ENCODE measurements at regions not wholly inside any gene's neighbourhood (a gene's known extent, or its start where the extent isn't known, plus 50 kb on each side); places are given as distances from the start of the nearest gene placed in this dataset.

GRCh38 chr4:175440786-175441185 is 371.3 kb downstream of the GPM6A start:
- Histone ChIP-seq H3K4me1 (ENCODE audit: insufficient read depth, low read length, poor library complexity, severe bottlenecking) (no peaks in the 10 kb centered on the region), H4K20me1 (ENCODE audit: insufficient read depth, low read length, poor library complexity, severe bottlenecking) (no peaks in the 10 kb centered on the region), H3K79me2 (ENCODE audit: insufficient read depth, low read length) (no peaks in the 10 kb centered on the region), H3K4me3 (ENCODE audit: low read length, poor library complexity, severe bottlenecking) (no peak overlapping the region), H3K9me2 (replicated peaks; ENCODE audit: low read depth, low read length) (no peaks in the 10 kb centered on the region), H3F3A (ENCODE audit: low read depth) (no peaks in the 10 kb centered on the region), H3K36me3 (ENCODE audit: insufficient read depth, low read length) (no peaks in the 10 kb centered on the region), H3K9ac (ENCODE audit: low read depth, low read length, poor library complexity, severe bottlenecking) (no peak overlapping the region), H3K9me3 (ENCODE audit: insufficient read depth, low read depth, low read length) (no peaks in the 10 kb centered on the region), H2AFZ (ENCODE audit: low read length) (no peak overlapping the region), H3K27me3 (ENCODE audit: insufficient read depth, low read length, poor library complexity, severe bottlenecking) (no peaks in the 10 kb centered on the region), H3K4me2 (ENCODE audit: low read depth, low read length, poor library complexity, severe bottlenecking) (no peak overlapping the region)
- no peak for TF ChIP-seq EZH2phosphoT487 (IDR thresholded peaks at IDR 0.05; ENCODE audit: borderline replicate concordance)
- no peak for TF ChIP-seq CTCF (conservative IDR thresholded peaks at IDR 0.05; ENCODE audit: low read length)

GRCh38 chr4:175441256-175441655 is 370.8 kb downstream of the GPM6A start:
- Histone ChIP-seq H2AFZ (ENCODE audit: low read length) (no peak overlapping the region), H3K4me2 (ENCODE audit: low read depth, low read length, poor library complexity, severe bottlenecking) (no peak overlapping the region), H3K36me3 (ENCODE audit: insufficient read depth, low read length) (no peaks in the 10 kb centered on the region)

GRCh38 chr4:175443547-175443946 is 368.5 kb downstream of the GPM6A start:
- Histone ChIP-seq H3K9me2 (replicated peaks; ENCODE audit: low read depth, low read length) (no peaks in the 10 kb centered on the region), H3K36me3 (ENCODE audit: insufficient read depth, low read length) (no peaks in the 10 kb centered on the region), H3K9me3 (ENCODE audit: insufficient read depth, low read depth, low read length) (no peaks in the 10 kb centered on the region), H3K4me3 (ENCODE audit: low read length, poor library complexity, severe bottlenecking) (no peak overlapping the region), H3K9ac (ENCODE audit: low read depth, low read length, poor library complexity, severe bottlenecking) (no peak overlapping the region), H3K4me2 (ENCODE audit: low read depth, low read length, poor library complexity, severe bottlenecking) (no peak overlapping the region), H2AFZ (ENCODE audit: low read length) (no peak overlapping the region), H3K27me3 (ENCODE audit: insufficient read depth, low read length, poor library complexity, severe bottlenecking) (no peaks in the 10 kb centered on the region), H3K4me1 (ENCODE audit: insufficient read depth, low read length, poor library complexity, severe bottlenecking) (no peaks in the 10 kb centered on the region), H4K20me1 (ENCODE audit: insufficient read depth, low read length, poor library complexity, severe bottlenecking) (no peaks in the 10 kb centered on the region), H3K79me2 (ENCODE audit: insufficient read depth, low read length) (no peaks in the 10 kb centered on the region), H3F3A (ENCODE audit: low read depth) (no peaks in the 10 kb centered on the region)
- TF ChIP-seq CTCF (conservative IDR thresholded peaks at IDR 0.05; ENCODE audit: low read length): no peak
- TF ChIP-seq EZH2phosphoT487 (IDR thresholded peaks at IDR 0.05; ENCODE audit: borderline replicate concordance): no peak

More at GRCh38 chr4:175441256-175441655, 370.8 kb downstream of the GPM6A start:
- no peak for TF ChIP-seq CTCF (conservative IDR thresholded peaks at IDR 0.05; ENCODE audit: low read length)
- no peak for TF ChIP-seq EZH2phosphoT487 (IDR thresholded peaks at IDR 0.05; ENCODE audit: borderline replicate concordance)
- Histone ChIP-seq H3K27me3 (ENCODE audit: insufficient read depth, low read length, poor library complexity, severe bottlenecking) (no peaks in the 10 kb centered on the region), H3K4me3 (ENCODE audit: low read length, poor library complexity, severe bottlenecking) (no peak overlapping the region), H3K9ac (ENCODE audit: low read depth, low read length, poor library complexity, severe bottlenecking) (no peak overlapping the region), H3F3A (ENCODE audit: low read depth) (no peaks in the 10 kb centered on the region), H3K9me3 (ENCODE audit: insufficient read depth, low read depth, low read length) (no peaks in the 10 kb centered on the region), H4K20me1 (ENCODE audit: insufficient read depth, low read length, poor library complexity, severe bottlenecking) (no peaks in the 10 kb centered on the region), H3K4me1 (ENCODE audit: insufficient read depth, low read length, poor library complexity, severe bottlenecking) (no peaks in the 10 kb centered on the region), H3K79me2 (ENCODE audit: insufficient read depth, low read length) (no peaks in the 10 kb centered on the region), H3K9me2 (replicated peaks; ENCODE audit: low read depth, low read length) (no peaks in the 10 kb centered on the region)
